ENCODE measurements at regions not wholly inside any gene's neighbourhood (a gene's known extent, or its start where the extent isn't known, plus 50 kb on each side); places are given as distances from the start of the nearest gene placed in this dataset.
A peak's percentile ranks its signal among the peaks of the same experiment; 100 is the strongest.

DNA sequence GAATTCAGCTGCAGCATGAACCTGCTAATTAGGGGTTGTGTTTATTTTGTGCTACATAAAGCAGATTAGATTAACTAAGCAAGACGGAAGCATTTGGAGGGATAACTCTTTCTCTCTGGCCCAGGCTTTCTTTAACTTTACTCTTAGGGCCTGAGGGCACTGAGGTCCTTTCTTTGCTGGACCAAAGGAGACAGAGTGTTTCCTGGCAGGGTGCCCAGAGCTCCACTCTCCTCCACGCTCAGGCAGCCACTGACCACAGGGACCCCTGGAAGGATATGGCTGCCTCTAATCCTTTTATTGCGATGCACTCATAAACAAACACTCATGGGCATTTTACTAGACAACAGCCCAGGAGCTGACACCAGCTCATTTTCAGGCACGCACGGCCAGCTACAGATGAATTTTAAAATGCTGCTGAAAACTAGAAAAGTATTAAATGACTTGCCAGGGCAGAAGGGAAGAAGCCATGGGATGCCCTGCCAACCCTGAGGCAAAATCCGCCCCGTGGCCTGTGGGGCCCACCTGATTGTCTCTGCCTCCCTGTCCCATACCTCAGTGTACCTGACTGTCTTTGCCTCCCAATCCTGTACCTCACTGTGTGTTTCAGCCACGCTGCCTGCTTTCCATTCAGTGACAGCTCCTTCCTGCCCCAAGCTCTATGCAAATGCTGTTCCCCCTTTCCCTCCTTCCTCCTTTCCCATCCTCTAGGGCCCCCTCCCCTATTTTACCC lies 192.6 kb upstream of the NAV2 start:
- DNase-seq (ENCODE audit: low read depth in 2 of 2): no peak

DNA sequence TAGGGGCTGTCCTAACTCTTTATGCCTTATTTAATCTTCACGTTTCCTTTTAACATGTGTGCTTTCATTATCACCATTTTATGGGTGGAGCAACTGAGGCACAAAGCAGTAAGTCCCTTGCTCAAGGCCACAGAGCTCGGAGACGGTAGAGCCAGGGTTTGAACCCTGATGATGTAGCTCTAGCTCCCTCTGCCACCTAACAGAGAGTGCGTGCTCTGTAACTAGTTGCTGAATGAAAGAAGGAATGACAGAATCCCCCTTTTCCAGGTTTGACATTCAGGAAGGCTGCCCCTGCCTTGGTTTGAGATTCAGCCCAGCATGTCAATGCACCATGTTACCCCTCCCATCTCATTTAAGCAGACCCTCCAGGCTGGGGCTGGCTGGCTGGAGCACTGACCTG lies 193.3 kb upstream of the NAV2 start:
- DNase-seq (ENCODE audit: low read depth in 2 of 2): no peak

DNA sequence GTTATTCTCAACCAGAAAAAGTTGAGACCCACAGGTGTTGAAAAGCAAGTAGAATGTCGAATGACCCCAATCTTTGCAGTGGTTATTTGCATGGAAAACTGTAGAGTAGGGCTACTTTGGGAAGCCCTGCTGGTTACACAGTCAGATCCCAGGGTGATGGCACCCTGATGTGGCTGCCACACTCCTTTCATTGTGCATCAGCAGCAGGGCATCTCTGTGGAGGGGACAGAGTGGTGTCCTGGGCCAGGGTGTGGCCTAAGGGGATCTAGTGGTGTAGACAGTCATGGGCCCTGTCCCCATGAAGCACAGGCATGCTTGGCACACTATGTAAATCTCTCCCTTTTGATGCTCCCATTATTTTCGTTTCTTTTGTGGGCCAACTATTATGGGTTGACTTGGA lies 199.4 kb upstream of the NAV2 start:
- no peak for DNase-seq (ENCODE audit: low read depth in 2 of 2)

DNA sequence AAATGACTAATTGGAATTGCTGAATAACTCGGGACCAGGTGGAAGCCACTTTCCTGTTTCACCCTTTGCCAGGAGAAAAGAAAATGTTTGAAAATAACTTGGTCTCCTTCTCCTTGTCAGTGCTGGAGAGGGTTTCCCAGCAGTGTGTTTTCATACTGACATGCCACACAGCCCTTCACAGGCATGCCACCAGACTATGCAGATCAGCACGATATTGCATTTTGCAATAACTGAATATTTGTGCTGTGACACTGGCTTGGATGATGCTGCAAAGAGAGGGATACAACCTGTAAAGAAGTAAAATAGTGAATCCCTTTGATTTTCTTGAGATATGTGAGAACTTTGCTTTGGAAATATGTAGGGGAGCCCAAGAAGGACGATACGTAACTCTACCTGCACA lies 200.0 kb upstream of the NAV2 start:
- DNase-seq (ENCODE audit: low read depth in 2 of 2): no peak

DNA sequence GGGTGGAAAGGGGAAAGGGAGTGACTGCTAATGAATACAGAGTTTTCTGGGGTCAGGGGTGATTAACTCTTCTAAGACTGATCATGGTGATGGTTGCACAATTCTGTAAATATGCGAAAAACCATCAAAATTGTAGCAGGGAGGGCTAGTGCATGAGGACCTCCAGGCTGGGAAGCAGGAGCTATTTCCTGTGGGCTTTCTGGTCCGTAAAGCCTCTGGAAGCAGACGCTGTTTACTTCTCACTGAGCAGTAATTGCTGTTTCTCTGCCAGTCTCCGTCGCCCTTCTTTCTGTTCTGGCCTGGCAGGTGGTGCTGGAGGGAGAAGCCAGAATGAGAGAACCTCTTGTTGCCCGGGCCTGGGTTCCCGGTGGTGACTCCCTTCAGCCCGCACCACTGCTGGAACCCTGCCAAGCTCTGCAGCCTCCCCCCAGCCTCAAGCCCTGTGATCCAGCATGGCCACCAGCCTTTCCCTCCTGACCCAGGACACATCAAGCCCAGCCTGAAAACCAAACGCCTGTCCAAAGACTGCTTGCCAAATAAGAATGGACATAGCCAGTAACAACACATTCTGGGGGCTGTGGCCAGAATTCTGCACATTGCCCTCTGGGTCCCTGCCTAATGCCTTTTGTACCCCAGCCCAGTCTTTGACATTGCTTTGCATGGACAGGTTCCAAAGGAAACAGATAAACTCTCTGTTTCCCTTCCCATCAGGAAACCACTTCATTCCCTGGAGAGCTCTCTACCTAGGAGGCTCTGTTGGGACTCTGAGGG lies 201.0 kb upstream of the NAV2 start:
- peak; percentile 89 to 96 for DNase-seq (ENCODE audit: low read depth in 2 of 2)

DNA sequence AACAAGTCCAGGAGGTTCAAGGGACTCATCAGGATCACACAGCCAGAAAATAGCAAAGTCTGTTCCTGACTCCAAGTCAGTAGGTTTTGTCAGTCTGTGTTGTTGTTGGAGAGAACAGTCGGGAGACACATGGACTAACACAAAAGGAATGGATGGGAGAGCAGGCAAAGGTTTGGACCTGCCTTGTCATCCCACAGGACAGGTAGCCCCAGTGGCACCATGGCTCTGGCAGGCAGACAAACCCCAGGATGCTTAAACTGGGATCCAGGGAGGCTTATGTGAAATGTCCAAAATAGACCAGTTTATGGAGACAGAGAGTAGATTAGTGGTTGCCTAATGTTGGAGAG lies 201.6 kb upstream of the NAV2 start:
- DNase-seq (ENCODE audit: low read depth in 2 of 2): no peak

DNA sequence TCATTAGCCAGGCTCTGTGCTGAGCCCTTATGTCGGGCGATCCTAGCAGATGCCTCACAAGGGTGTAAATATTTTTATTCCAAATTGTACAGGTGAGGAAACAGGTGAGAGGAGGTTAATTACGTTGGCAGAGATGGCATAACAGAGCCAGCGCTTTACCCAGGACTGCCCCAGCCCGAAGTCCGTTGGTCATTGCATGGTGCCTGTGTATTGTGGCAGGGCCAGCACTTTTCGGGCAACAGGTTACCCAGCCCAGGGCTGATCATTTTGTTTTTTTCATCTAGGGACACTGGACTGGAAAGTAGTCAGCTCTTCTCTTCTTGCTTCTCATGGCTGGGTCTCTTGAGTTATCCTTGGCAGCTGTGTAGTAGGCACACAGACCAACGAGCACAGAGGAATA lies 202.2 kb upstream of the NAV2 start:
- no peak for DNase-seq (ENCODE audit: low read depth in 2 of 2)

DNA sequence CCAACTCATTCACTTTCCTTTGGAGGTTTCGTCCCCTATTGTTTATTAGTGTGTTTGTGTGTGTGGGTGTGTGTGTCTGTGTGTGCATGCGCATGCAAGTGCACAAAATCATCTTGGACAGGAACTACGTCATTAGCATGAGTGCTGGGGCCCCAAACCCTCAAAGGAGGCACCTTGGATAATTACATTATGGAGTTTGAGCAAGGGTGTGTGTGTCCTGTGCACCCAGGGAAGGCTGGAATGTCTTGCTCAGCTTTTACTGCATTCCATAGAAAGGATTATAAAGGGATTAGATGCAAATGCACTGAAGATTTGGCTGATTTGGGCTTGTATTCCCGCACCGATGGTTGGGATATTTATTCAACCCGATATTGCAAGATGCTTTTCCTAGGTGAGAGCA lies 203.4 kb upstream of the NAV2 start:
- no peak for DNase-seq (ENCODE audit: low read depth in 2 of 2)

DNA sequence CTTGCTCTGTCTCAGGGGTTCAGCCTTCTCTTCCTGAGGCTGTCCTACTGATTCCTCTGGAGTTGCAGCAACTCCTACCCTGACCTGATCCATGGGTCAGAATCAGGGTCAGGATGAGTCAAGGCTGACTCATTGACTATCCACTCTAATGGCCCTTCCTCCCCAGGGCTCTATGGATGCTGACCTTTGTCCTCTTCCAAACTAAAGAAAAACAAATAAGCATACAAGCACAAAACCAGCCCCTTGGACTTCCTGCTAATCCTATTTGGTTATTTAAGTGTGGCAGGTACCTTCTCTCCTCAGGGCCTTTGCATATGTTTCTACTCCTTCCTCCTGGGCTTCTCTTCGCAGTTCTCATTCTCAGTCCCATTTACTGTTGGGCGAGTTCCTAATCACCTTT lies 204.5 kb upstream of the NAV2 start:
- DNase-seq (ENCODE audit: low read depth in 2 of 2): peak in 1 of 2 donors; percentile 60

DNA sequence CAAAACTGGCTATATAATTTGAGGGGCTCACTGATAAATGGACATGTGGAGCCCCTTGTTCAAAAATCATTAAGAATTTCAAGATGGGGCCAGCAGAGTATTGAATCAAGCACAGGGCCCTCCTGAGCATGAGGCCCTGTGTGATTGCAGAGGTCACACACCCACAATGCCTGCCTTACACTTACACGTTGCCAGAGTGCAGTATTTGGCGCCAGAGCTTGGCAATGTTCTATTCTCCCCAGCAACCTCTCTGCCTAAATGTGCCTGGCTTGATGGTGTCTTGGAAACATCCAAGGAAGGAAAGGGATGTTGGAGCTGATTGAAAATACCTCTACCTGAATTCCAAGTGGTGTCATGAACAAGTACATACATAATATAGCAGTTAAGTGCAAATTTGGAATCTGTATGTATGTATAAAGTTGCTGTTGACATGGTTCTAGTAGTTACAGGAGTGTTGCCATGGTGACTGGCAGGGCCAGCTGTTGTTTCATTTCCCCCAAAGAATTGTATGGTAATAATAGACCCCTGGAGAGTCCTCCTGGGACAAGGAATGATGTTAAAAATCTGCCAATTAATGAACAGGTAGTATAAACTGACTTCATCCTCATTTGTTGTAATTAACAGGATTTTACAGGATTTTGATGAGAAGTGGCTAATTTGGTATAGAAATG lies 205.7 kb upstream of the NAV2 start:
- DNase-seq (ENCODE audit: low read depth in 2 of 2): no peak

DNA sequence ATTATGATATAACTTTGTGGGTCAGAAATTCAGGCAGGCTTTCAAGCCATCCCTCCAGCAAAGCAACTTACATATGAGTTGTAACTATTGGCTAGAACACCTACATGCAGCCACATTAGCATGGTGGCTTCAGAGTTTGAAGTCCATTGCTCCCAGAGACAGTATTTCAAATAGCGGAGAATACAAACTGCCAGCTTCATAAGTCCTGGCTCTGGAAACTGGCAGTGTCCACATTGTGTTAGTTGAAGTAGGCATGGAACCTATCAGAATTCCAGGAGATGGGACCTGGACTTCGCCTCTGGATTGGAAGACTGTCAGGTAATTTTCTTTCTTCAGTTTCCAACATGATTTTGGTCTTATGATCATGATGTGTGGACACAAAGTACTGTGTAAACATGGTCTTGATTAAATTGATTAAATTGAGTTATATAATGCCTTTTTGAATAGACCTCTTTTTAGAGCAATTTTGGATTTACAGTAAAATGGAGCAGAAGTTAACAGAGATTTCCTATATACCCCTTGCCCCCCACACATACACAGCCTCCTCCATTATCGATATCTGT lies 209.9 kb upstream of the NAV2 start:
- DNase-seq (ENCODE audit: low read depth in 2 of 2): no peak

DNA sequence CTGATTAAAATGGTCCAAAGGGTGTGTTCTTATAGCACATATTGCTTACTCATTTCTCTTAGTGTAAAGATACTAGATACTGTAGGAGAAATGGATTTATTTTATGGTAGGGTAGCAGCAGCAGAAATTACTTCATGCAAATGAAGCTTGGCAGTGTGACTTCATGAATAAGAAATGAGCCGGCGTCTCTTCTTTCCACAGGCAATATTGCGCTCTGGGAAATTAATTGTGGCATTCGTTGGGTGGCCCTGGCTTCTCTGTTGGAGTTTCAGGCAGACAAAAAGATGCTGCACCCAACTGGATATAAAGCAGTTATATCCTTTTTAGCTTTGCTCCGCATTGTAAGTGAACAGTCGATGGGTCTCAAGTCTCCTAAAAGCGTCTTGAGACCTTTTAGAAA lies 211.0 kb upstream of the NAV2 start:
- no peak for DNase-seq (ENCODE audit: low read depth in 2 of 2)

DNA sequence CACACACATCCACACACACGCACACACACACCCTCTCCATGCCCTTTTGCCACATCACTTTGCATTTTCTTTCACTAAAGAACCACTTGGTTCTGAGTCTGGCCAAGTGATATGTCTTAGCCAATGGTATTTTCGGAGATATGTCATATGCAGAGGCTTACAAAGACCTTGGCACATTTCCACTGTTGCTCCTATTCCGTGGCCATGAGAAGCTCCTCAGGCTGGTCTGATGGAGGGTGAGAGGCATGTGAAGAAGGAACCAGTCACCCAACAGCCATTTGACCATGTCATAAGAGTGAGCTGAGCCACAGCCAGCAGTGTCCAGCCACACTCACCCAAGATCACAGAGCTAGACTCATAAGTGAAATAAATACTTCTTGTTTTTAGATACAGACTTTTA lies 212.6 kb upstream of the NAV2 start:
- no peak for DNase-seq (ENCODE audit: low read depth in 2 of 2)

DNA sequence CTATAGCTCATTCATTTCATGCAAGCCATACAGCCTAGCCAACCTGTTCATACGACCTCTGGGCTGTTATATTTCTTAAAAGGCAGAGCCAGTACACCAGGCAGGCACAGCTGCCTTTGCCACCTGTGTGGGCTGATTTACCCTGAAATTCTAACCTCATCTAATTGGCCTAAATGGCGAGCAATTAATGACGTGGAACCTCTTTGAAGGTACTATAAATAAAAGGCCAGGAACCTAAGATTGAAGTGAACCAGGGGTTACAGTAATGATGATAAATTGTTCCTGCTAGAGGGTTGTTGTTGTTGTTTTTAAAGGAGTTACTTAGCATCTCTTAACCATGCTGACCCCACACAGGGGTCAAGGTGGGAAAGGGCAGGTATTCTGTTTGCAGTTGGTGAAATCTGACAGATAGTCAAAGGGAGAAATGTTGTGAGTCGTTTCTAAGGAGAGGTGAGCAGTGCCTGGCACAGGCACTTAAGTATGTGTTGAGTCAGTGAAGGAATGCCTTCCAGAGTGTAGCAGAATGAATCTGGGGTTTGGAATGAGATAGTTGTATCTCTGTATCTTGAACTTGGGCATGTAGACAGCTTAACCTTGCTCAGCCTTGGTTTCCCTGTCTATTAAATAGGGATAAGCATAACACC lies 213.5 kb upstream of the NAV2 start:
- DNase-seq (ENCODE audit: low read depth in 2 of 2): no peak

DNA sequence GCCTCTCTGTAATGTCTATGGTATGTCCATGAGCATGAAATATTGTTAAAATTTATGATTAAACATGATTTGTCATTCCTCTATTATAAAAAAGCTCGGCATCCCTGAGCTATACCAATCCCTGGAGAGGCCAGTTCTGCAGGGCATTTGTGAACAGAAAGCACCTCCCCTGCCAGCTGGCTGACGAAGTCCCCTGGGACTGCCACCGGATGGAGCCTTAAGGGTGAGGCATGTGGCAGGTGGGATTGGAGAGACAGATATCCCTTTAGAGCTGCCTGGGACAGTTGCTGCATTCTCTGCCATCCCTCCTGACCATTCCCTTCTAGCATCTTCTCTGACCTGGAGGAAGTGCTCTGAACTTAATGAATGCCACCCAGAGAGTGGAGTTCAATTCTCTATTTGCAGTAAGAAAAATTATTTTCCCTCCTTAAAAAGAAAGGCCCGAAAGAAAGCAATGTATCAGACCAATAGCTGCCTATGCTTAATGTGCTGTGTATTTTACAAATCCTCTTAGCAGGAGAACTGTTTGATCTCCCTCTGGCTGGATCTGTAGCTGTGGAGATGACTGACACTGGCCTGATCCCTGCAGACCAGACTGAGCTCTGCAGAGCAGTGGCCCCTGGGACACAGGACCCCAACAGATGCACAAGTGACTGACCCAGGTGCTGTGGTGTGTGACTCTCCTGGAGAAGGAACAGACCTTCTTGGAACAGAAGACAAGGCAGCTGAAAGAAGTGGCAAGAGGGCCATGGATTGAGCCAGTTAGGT lies 219.0 kb upstream of the NAV2 start:
- no peak for DNase-seq (ENCODE audit: low read depth in 2 of 2)

DNA sequence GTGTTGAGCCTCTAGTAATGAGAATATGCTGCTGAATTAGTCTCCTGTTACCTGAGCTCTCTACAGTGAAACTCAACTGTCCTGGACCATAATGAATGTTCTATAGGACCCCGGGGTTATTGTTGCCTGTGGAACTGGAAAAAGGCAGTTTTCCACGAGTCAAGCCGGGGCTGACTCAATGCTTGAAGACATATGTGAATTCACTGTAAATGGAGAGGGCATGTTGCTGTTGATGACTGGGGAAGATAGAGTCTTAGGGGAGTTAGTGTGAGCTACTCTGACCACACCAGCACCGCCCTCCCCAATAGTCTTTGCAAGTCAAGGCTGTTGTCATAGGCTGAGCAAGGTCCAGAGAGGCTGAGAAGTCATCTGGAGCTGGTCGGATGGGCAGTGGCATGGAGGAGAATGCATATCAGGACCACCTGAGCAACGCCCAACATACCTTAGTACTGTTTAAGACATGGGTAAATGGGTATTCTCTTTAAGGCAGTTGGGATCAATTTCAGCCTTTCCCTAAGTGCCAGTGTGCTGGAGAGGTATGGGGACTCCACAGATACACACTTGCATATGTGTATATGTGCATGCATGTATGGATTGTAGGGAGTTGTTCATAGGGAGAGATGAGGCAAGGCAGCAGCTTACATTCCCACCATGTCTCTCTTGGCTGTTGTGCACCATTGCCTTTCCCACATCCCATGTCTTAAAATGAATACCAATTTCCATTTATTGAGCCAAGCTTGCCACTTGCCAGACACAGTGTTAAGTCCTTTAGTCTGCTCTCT lies 230.1 kb upstream of the NAV2 start:
- DNase-seq (ENCODE audit: low read depth in 2 of 2): no peak

DNA sequence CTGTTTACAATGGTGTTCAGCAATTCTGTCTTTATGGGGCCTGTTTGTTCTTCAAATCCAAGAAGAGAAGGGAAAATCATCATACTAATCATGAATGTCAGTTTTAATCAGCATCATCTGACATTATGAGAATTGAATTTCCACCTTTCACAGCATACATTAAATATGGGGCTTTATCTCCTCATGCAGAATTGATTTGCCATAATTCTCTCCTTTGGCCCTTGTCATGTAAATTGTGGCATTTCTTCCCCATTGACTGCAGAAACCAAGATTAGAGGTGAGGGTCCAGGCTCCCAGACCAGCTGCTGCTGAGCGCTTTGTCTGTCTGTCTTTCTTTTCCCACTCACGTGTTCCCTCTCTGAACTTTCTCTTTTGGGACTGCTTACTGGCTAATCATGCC lies 232.1 kb upstream of the NAV2 start:
- no peak for DNase-seq (ENCODE audit: low read depth in 2 of 2)

DNA sequence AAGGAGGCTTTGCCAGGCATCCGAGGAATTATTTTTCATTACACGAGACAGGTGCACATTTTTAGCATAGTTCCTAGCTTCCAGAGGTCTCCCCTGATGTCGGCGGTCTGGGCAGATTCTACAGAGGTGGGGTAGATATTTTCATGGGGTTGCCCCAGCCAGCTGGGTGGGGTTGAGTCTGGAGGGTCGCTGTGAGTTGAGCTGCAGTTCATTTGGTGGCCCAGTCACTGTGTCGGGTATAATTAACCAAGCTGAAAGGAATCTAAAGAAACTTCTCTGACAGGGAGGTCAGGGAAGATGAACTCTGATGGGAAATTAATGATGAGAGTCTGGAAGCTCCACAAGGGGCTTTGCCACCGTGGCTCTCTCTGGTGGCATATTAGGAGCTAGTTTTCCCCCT lies 233.7 kb upstream of the NAV2 start:
- no peak for DNase-seq (ENCODE audit: low read depth in 2 of 2)

DNA sequence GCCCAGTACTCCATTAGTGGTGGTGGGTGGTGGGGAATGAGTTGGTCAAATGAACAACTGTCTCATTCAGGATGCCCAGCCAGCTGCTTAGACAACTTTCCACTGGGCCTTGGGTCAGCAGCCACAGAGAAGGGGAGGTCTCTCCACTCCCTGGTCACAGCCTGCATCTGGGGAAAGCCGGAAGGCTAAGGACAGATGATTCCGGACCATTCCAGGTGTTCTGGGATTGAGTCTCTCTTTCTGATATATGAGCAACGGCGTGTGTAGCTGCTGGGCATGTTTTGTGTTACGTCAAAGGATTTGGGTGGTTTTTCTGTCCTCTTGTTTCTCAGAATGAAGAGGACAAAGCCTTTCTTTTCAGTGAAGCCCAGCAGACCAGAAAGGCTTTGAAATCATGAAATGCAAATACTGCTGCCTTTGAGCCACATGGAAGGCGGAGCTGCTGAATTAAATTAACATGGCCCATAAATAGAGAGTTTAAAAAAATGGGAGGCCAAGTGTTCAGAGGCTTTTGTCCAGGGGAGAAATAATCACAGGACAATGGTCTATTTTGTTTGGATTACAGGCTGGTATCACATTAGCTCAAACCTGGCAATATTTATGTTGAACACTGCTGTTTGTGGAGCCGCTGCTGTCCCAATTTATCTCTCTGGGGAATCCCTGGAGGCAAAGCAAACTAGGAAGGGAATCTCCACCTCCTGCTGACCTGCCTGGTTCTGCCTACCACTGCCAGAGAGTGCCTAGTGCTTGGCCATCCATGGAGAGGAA lies 234.4 kb upstream of the E2F8 start:
- DNase-seq (ENCODE audit: low read depth in 2 of 2): peak; percentile 53 to 86

DNA sequence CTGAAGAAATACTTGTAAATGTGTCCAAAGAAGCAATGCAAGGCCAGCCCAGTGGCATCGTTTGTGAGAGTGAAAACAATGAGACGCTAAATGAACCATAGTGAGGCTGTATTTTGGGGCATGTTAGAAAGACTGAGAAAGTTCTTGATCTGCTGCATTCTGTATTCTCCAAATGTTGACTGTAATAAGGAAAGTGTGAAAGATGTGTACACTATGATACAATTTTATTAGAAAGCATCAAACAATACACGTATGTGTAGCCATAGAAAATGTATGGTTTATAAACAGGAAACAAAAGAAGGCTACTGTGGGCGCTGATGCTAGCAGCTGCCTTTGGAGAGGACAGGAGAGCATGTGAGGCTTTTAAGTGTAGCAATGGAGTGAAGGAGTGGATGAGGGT lies 233.5 kb upstream of the E2F8 start:
- DNase-seq (ENCODE audit: low read depth in 2 of 2): no peak

All from dermis microvascular lymphatic vessel endothelial cell (primary cell).